Stimulated activated CD8-positive, alpha-beta memory T cell treated with anti-CD3 and anti-CD28 coated beads, Interleukin-7, amount 100 ng/mL, for 24 hours (primary cell): ENCODE measurements at regions not wholly inside any gene's neighbourhood (a gene's known extent, or its start where the extent isn't known, plus 50 kb on each side); places are given as distances from the start of the nearest gene placed in this dataset.

Experiments used
- DNase-seq: peaks from one replicate; pipeline ENCODE4 v3.0.0-alpha.2; 2020; ENCODE audit warnings: low read depth

GRCh38 chr10:123409426-123409825 lies 255.2 kb downstream of the BUB3 start:
- no peak for DNase-seq

- no peak for DNase-seq
Observed at GRCh38 chr10:123409884-123410283, 255.7 kb downstream of the BUB3 start.

- DNase-seq, result no peak
Observed at GRCh38 chr10:123413353-123413752, 252.8 kb upstream of the GPR26 start.

DNA sequence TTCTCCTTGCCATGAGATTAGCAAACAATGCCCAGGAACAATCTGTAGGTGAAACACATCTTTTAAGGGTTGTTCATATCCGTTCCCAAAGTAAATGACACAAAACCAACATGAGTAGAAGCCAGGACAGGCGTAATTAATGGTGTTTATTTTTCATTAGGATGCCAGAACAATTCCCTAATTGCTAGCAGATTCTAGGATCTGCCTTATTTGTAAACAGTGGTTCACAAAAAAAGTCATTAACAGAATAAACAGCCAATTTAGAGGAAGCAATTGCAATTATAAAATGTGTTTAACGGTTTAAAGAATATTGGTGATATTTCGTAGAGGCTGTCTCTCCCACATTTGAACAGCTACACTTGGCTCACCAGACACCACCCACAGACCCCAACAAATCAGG lies 250.6 kb upstream of the GPR26 start:
- no peak for DNase-seq

DNA sequence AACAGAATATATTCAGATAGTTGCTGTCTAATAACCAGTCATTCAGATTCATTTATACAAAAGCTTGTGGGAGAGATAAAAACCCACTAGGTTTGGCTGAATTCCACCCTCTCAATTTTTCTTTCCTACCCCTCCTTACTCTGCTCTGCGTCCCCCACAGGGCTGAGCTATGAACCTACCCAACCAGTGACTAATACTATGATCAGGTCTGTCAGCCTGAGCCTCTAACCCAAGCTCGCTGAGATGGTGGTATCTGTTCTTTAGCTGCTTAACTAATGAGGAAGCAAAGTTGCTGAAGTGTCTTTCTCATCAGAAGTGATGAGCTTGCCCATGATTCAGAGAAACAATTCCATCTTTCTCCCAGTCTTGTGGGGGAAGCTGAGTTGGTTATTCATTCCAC lies 248.7 kb upstream of the GPR26 start:
- no peak for DNase-seq

DNA sequence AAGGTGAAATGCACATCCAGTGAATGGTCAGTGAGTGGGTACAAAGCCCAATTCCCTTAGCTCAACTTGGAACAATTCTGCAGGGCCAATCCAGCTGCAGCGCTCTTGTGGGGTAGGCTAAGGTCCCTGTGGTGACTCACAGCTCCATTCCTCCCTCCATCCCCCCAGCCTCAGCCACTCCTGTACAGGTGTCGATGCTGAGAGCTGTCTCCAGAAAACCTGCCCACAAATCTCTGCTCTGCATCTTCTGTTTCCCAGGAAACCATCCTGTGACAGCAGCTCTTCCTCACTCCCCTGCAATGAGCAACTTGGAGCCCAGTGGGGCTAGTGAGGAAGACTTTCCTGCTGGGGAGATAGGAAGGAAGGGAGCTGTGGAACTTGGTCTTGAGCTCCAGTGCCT lies 244.7 kb upstream of the GPR26 start:
- no peak for DNase-seq

- DNase-seq, result no peak
Observed at GRCh38 chr10:123422261-123422660, 243.9 kb upstream of the GPR26 start.

- DNase-seq, result no peak
Observed at GRCh38 chr10:123424537-123424936, 241.6 kb upstream of the GPR26 start.

DNA sequence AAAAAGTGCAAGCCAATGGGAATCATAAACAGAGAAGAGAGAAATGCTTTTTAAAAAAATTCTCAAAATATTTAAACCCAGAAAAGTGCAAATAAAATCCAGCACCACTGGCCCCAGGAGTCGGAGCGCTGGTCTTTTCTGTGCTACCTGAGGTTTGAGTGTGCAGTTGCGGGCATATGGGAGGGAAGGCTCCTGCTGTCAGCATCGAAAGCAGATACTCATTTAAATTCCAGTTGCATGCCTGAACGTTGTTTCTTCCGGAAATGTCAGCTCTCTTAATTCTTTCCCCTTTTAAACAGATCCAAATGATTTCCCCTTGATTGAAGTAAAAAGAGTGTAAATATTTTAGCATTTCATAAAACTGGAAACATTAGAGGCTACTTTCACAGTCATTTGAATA lies 240.5 kb upstream of the GPR26 start:
- no peak for DNase-seq

DNA sequence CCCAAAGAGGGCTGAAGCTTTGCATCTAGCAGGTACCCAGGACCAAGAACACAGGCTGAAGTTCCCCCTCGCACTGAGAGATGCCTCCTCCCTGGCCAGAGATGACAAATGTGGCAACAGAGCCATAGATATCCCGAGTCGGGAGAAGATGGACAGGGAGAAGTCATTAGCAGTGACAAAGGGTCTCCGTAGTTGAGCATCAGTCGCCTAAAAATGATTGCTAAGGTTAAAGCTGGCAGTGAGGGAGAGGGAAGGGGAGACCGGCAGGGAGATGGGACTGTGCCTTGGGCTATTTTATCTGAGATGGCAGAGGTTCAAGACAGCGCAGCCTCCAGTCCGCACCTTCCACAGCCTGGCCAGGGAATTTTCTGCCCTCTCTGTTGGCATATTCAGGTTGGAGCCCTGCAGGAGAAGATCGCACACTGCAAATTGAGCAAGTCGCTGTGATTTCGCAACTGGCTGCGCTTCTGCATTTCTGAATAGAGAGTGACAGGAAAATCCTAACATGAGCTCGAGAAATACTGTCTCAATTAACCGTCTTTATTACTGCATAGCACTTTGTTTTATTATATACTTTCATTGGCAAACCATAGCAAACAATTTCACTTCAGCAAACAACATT lies 238.9 kb upstream of the GPR26 start:
- DNase-seq, result no peak

DNA sequence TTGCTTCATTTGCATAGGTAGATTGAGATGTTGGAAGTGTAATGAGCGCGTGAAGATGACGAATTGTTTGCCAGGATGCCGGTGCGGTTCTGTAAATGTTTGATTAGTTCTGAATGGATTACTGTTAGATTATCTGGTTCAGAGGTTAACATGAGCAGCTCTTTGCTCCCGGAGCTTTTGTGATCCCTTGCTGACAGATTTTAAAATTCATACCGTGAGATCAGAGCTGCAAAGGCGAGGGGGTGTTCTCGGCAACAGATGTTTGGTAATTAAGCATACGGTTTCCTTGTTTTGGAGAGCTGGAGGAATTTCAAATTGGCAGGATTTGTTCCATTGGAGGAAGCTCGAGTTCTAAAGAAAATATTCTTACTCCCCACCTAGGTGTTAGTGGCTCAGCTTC lies 237.8 kb upstream of the GPR26 start:
- no peak for DNase-seq

DNA sequence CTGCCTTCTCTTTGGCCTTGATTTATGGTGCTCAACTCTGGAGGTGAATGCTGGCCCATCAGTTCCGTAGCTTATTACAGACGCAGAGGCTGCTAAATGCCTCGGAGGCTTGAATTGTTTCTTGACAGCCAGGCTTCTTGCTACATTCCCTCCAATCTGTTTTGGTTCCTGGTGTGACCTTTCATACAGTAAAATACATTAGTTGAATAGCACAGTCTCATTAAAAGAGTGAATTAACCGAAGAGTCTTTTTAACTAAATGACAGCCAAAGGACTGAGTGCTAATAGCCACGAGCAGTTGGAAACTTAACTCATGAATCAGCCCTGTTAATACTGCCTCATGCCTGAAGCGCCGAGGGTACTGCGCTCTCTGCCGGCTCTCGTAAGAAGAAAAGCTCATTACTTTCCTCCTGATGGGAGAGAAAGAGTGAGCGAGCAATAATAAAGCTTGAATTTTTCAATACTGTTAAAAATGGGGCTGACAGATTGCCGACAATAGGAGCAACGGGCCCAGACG lies 236.4 kb upstream of the GPR26 start:
- DNase-seq, result no peak

DNA sequence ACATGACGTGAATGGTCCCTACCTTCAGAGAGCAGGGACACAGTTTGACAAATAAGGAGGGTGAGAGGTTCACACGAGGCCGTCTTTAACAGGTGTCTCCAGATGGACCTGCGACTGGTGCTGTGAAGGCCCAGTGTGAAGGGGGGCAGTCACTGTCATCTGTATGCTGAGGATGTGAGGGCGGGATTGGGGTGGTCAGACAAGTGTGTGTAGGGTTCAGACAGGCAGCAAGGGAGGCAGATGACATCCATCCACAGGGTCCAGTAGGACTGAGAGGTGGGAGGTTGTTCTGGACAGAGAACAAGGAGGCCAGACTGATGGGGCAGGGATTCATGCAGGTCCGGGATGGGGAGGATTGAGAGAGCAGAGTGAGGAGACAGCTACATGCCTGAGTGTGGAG lies 232.6 kb upstream of the GPR26 start:
- no peak for DNase-seq

- DNase-seq, result no peak
Observed at GRCh38 chr10:123434435-123435039, 231.6 kb upstream of the GPR26 start.

- no peak for DNase-seq
Observed at GRCh38 chr10:123442901-123443300, 223.3 kb upstream of the GPR26 start.

- no peak for DNase-seq
Observed at GRCh38 chr10:123443924-123444323, 222.2 kb upstream of the GPR26 start.

DNA sequence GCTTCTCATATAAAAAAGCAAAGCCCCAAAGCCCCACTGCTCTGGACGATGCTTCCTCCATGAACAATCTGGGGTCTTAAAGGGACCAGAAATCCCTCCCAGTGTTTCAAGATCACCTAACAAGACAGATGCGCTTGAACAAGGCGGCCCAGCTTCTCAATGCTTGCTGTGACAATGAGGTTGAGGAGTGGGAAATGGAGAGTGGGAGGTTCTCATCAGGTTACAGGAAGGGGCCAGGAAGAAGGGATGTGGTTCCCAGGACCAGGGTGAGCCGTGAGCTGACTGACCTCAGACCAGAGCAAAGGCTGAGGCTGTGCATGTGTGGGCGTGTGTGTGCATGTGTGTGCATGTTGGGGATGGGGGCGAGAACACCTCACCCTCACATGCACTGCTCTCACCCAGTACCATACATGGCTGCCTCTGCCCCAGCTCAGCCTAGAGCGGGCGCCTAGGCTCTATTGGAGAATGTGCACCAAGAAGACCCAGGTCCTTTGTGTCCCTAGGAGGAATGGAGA lies 220.8 kb upstream of the GPR26 start:
- DNase-seq, result no peak

DNA sequence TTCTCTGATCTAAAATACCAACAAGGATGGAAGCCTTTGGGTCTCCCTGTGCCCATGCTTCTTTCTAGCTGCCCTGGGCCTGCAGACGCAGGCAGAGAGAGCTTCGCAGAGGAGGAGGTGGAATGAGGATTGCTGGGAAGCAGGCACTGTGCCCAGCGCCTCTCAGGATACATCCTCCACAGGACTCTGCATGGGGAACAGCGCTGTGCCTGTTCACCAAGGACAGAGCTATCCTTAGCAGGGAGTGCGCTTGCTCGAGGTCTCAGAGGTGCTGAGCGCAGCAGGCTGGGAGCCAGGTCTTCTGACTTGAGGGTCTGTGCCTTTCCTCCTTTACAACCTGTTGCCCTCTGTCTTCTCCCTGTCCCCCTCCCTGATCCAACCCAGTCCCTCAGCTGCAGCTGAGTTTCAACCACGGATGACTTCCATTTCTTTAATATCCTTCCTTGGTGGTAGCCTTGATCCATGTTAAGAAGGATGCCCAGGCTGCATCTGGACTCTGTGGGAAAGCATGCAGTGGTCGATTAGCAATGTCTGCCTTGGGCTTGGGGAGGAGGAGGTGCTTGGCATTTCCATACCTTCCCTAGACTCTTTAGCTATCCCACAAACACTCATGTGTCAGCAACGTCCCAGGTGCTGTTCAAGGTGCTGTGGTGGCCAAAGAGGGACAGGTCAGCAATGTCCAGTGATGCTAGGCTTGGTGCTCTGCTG lies 219.6 kb upstream of the GPR26 start:
- no peak for DNase-seq

GRCh38 chr10:123449234-123449962 lies 216.8 kb upstream of the GPR26 start:
- DNase-seq, result no peak

- no peak for DNase-seq
Observed at GRCh38 chr10:123450956-123451605, 215.1 kb upstream of the GPR26 start.

- DNase-seq, result no peak
Observed at GRCh38 chr10:123451618-123452245, 214.4 kb upstream of the GPR26 start.

GRCh38 chr10:123454987-123455386 lies 211.2 kb upstream of the GPR26 start:
- no peak for DNase-seq
